SK-N-SH (cell line): ENCODE measurements at regions not wholly inside any gene's neighbourhood (a gene's known extent, or its start where the extent isn't known, plus 50 kb on each side); places are given as distances from the start of the nearest gene placed in this dataset.
A peak's percentile ranks its signal among the peaks of the same experiment; 100 is the strongest.
"Not testable (repeated sequence)": the region's sequence is repeated elsewhere in the genome, so short reads cannot be mapped to it uniquely, and the experiment has no call there.

Experiments
- CTCF ChIA-PET: fragments of 300-600, 350-600 bp; formaldehyde crosslinking; extraction: SDS; loops from one replicate; lab custom pipeline; 2021; lab: Yijun Ruan, JAX
- POLR2A ChIA-PET: fragments of 350-600 bp; sonication (Branson Sonifier 250); formaldehyde crosslinking; extraction: SDS; loops from one replicate; lab custom pipeline; 2020; ENCODE audit warnings: antibody characterized with exemption, inconsistent platforms; lab: Yijun Ruan, JAX
- DNase-seq: peaks from one replicate; pipeline ENCODE4 v3.0.0; 2012
- H2AFZ ChIP-seq: fragments of 200-600 bp; sonication (generic); 2 replicates; pipeline ENCODE4 v1.8.1; 2016; ENCODE audit warnings: antibody characterized with exemption, mild to moderate bottlenecking, low read depth
- H3F3A ChIP-seq: fragments of 200-600 bp; sonication (generic); replicated peaks from 2 replicates; pipeline ENCODE3; 2016; ENCODE audit warnings: antibody characterized with exemption, mild to moderate bottlenecking; ENCODE audit not compliant: insufficient read depth
- H3K27ac ChIP-seq, 2 experiments: fragments of 200-500 bp in 1 of 2; fragments of 200-600 bp in 1 of 2; sonication (Bioruptor generic) in 1 of 2; sonication (generic), shearing (Covaris generic) in 1 of 2; 2 replicates each; pipeline versions ENCODE4 v1.5.1 to v1.6.1; 2014 to 2016; ENCODE audit warnings: low read depth in 2 of 2, inconsistent platforms in 1 of 2, low read length in 1 of 2, mild to moderate bottlenecking in 1 of 2, mixed read lengths in 1 of 2
- H3K27me3 ChIP-seq: fragments of 200-600 bp; sonication (generic), shearing (Covaris generic); 2 replicates; pipeline ENCODE4 v1.6.1; 2016; ENCODE audit warnings: mixed run types; ENCODE audit not compliant: insufficient read depth
- H3K36me3 ChIP-seq, 2 experiments: fragments of 200-500 bp in 1 of 2; fragments of 200-600 bp in 1 of 2; sonication (Bioruptor generic) in 1 of 2; sonication (generic) in 1 of 2; replicated peaks in 1 of 2; 2 replicates each; pipeline versions ENCODE3 to v1.5.1; 2014 to 2016; ENCODE audit warnings: low read length in 1 of 2, mild to moderate bottlenecking in 1 of 2; ENCODE audit not compliant: insufficient read depth in 2 of 2, control insufficient read depth in 1 of 2
- H3K4me1 ChIP-seq, 2 experiments: fragments of 200-500 bp in 1 of 2; fragments of 200-600 bp in 1 of 2; sonication (Bioruptor generic) in 1 of 2; sonication (generic), shearing (Covaris generic) in 1 of 2; 2 replicates each; pipeline versions ENCODE4 v1.5.1 to v1.6.1; 2014 to 2016; ENCODE audit warnings: low read depth in 1 of 2, low read length in 1 of 2, mixed run types in 1 of 2; ENCODE audit not compliant: insufficient read depth in 2 of 2, control insufficient read depth in 1 of 2
- H3K4me2 ChIP-seq: fragments of 200-600 bp; sonication (generic), shearing (Covaris generic); 2 replicates; pipeline ENCODE4 v1.6.1; 2017; ENCODE audit warnings: mixed run types
- H3K4me3 ChIP-seq, 2 experiments: fragments of 200-500 bp in 1 of 2; fragments of 200-600 bp in 1 of 2; sonication (Bioruptor generic) in 1 of 2; sonication (generic), shearing (Covaris generic) in 1 of 2; 2 replicates each; pipeline versions ENCODE4 v1.5.1 to v1.8.1; 2014 to 2016; ENCODE audit warnings: low read depth in 2 of 2, inconsistent platforms in 1 of 2, low read length in 1 of 2, mild to moderate bottlenecking in 1 of 2, mixed read lengths in 1 of 2, moderate library complexity in 1 of 2
- H3K79me2 ChIP-seq: fragments of 200-600 bp; sonication (generic); 2 replicates; pipeline ENCODE4 v1.8.1; 2017; ENCODE audit warnings: mild to moderate bottlenecking; ENCODE audit not compliant: insufficient read depth
- H3K9ac ChIP-seq: fragments of 200-600 bp; sonication (generic); 2 replicates; pipeline ENCODE4 v1.6.1; 2017; ENCODE audit warnings: mixed run types
- H3K9me2 ChIP-seq: fragments of 200-600 bp; sonication (generic); 2 replicates; pipeline ENCODE4 v1.6.1; 2017; ENCODE audit warnings: mixed run types
- H3K9me3 ChIP-seq: fragments of 200-600 bp; sonication (generic); 2 replicates; pipeline ENCODE4 v1.6.1; 2017; ENCODE audit warnings: mixed run types, mild to moderate bottlenecking, moderate library complexity
- H4K20me1 ChIP-seq: fragments of 200-600 bp; sonication (generic); 2 replicates; pipeline ENCODE4 v1.6.1; 2017; ENCODE audit warnings: mild to moderate bottlenecking, mixed run types; ENCODE audit not compliant: insufficient read depth
- EP300 ChIP-seq, 2 experiments: IDR thresholded peaks; 2 replicates each; pipeline versions ENCODE4 v1.4.0 to v1.6.1; 2012; ENCODE audit warnings: borderline replicate concordance in 1 of 2, low read depth in 1 of 2, low read length in 1 of 2
- JUND ChIP-seq: IDR thresholded peaks from 2 replicates; pipeline ENCODE4 v1.4.0; 2012
- MEF2A ChIP-seq: IDR thresholded peaks from 2 replicates; pipeline ENCODE4 v1.4.0; 2012; ENCODE audit warnings: low read depth, borderline replicate concordance
- TCF12 ChIP-seq: IDR thresholded peaks from 2 replicates; pipeline ENCODE4 v1.4.0; 2012
- WGBS: methylation state at CpG from one replicate; pipeline ENCODE4 v1.1.6; 2017; ENCODE audit warnings: low lambda C conversion rate; 5-methylcytosine and 5-hydroxymethylcytosine counted together
- TF ChIP-seq, protein P1 (sequence below): IDR thresholded peaks from 2 replicates; pipeline ENCODE4; 2012

DNA sequence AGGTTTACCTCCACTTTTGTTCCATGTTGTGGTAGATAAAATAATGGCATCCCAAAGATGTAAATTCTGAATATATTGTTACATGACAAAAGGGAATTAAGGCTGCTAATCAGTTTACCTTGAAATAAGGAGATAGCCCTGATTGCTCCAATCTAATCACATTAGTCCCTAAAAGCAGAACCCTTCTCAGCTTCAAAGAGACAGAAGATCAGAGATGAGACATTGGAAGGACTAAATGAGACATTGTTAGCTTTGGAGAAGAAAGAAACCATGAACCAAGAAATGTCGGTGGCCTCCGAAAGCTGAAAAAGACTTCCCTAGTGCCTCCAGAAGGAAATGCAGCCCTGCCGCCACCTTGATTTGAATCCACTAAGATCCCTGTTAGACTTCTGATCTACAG is 82.8 kb upstream of the PARP8 start:
- no peak for DNase-seq
- Histone ChIP-seq H3K4me2 (no peak overlapping the region), H3K9me2 (no peaks in the 10 kb centered on the region), H3K27ac (no peak overlapping the region), H2AFZ (no peak overlapping the region), H3K79me2 (no peaks in the 10 kb centered on the region), H3K27me3 (no peaks in the 10 kb centered on the region), H3F3A (no peaks in the 10 kb centered on the region), H3K9ac (no peak overlapping the region), H4K20me1 (no peaks in the 10 kb centered on the region), H3K9me3 (no peaks in the 10 kb centered on the region; the same call in 1 of the 2 replicates), H3K4me3 (no peak overlapping the region), H3K36me3 (no peaks in the 10 kb centered on the region), H3K4me1 (no peaks in the 10 kb centered on the region)
- POLR2A ChIA-PET, result no interaction called here
- CTCF ChIA-PET, result no interaction called here
- no peak for TF ChIP-seq MEF2A
- WGBS, result 90% methylated on average over 3 of the region's 3 CpGs

DNA sequence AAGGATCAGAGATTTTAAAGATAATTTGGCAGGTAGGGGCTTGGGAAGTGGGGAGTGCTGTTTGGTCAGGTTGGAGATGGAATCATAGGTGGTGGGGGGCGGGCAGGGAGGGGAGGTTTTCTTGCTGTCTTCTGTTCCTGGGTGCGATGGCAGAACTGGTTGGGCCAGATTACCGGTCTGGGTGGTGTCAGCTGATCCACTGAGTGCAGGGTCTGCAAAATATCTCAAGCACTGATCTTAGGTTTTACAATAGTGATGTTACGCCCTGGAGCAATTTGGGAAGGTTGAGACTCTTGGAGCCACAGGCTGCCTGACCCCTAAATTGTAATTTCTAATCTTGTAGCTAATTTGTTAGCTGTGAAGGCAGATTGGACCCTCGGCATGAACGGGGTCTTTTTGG is 78.0 kb upstream of the PARP8 start:
- Histone ChIP-seq H3F3A (peaks cover 32% of the 10 kb centered on the region), H3K4me1 (peaks cover 0 to 17% of the 10 kb centered on the region in 2 experiments; a peak in 2 of 4 replicates)
- H3K9me2 ChIP-seq, H3K4me3 ChIP-seq, H3K9me3 ChIP-seq, POLR2A ChIA-PET, H3K9ac ChIP-seq, H2AFZ ChIP-seq, H3K79me2 ChIP-seq, H3K36me3 ChIP-seq, H3K27ac ChIP-seq, H4K20me1 ChIP-seq, H3K27me3 ChIP-seq, H3K4me2 ChIP-seq, DNase-seq, CTCF ChIA-PET: not testable (repeated sequence)
- 67% methylated on average over 5 of the region's 6 CpGs for WGBS

DNA sequence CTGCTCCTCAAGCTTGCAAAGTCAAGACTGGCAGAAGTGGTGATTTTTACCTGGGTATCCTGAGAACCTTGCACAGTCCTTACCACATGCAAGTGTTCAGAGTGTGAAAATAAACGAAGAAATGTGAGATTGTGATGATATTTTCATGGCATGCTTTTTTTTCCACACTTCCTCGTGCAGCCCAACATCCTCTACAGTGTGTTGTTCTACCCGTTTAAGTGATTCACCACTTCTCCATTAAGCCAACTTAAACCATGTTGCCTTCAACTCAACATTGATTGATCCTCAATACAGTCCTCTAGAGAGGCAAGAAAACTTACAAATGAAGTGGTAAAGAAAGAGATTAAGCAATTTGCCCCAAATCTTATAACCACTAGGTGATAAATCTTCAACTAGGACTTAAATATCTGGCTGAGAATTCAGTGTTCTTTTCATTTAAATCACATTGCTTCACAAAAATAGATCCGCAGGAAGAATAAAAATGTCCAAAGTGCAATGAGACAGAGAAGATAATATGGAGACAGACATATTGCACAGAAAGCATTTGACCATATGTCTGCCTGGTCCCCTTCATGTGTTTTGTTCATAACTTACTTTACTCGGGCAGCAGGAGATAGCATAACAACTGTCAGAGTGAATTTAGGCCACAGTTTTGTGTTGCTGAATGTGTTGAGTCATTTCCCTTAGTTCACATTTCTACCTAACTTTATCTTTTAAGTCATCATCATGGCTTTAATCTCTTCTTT is 75.8 kb upstream of the PARP8 start:
- peak overlapping the region; percentile 69; the same call in 1 of the 2 replicates for H2AFZ ChIP-seq
- H4K20me1 ChIP-seq, H3K36me3 ChIP-seq, H3K9me3 ChIP-seq, H3K4me3 ChIP-seq, H3K27me3 ChIP-seq, H3K9me2 ChIP-seq, DNase-seq, POLR2A ChIA-PET, H3K79me2 ChIP-seq, H3K9ac ChIP-seq: not testable (repeated sequence)
- CTCF ChIA-PET, result interaction anchor here (0.7 kb wide), 1 partner anchor 32 kb away, joined by 3 read pairs; no protein-coding TSS in a partner anchor
- TF ChIP-seq JUND (peak; percentile 37; the same call in 1 of the 2 replicates), TCF12 (peak; percentile 67), EP300 (IDR thresholded peaks at IDR 0.05; ENCODE audit: borderline replicate concordance in 1 of 2, low read depth in 1 of 2, low read length in 1 of 2) (peak in 1 of 2 experiments; percentile 49; a peak in 1 of 4 replicates)
- TF ChIP-seq, protein P1, sequence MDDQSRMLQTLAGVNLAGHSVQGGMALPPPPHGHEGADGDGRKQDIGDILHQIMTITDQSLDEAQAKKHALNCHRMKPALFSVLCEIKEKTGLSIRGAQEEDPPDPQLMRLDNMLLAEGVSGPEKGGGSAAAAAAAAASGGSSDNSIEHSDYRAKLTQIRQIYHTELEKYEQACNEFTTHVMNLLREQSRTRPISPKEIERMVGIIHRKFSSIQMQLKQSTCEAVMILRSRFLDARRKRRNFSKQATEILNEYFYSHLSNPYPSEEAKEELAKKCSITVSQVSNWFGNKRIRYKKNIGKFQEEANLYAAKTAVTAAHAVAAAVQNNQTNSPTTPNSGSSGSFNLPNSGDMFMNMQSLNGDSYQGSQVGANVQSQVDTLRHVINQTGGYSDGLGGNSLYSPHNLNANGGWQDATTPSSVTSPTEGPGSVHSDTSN, result peak; percentile 76
- peak overlapping the region; percentile 47 for H3K4me2 ChIP-seq
- peaks cover 39% of the 10 kb centered on the region for H3F3A ChIP-seq
- 39% methylated on average over 5 of the region's 5 CpGs for WGBS
- H3K4me1 ChIP-seq, result peaks cover 0 to 35% of the 10 kb centered on the region in 2 experiments; a peak in 2 of 4 replicates
- H3K27ac ChIP-seq, result peak overlapping the region in 1 of 2 experiments; percentile 76; a peak in 3 of 4 replicates

DNA sequence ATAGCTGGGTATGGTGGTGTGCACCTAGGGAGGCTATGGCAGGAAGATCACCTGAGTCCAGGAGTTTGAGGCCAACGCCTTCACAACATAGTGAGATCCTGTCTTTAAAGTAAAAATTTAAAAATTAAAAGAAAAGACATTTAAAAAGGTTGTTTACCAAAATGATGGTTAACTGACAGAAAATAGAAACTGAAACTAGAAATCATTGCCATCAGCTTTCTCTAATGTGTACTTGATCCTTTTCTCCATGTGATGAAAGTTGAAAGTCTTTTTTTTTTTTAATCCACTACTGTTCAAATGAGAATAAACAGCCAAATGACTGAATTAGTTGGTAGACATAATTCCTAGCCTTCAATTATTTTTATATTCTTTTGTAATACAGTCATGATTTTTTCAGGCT is 75.1 kb upstream of the PARP8 start:
- H3K9ac ChIP-seq, DNase-seq, H3K36me3 ChIP-seq, H3K4me3 ChIP-seq, H3K27me3 ChIP-seq, POLR2A ChIA-PET, H4K20me1 ChIP-seq, H3K9me2 ChIP-seq, H2AFZ ChIP-seq, H3K79me2 ChIP-seq, H3K9me3 ChIP-seq: not testable (repeated sequence)
- H3K4me1 ChIP-seq, result peaks cover 0 to 36% of the 10 kb centered on the region in 2 experiments; a peak in 2 of 4 replicates
- peak overlapping the region in 1 of 2 experiments; percentile 76; a peak in 2 of 4 replicates for H3K27ac ChIP-seq
- peak overlapping the region; percentile 47 for H3K4me2 ChIP-seq
- 88% methylated on average over 1 of the region's 1 CpG for WGBS
- CTCF ChIA-PET, result interaction anchor here (0.7 kb wide), 1 partner anchor 33 kb away, joined by 3 read pairs; no protein-coding TSS in a partner anchor
- H3F3A ChIP-seq, result peaks cover 39% of the 10 kb centered on the region
